Putamen (tissue), 1 donor: ENCODE measurements at regions not wholly inside any gene's neighbourhood (a gene's known extent, or its start where the extent isn't known, plus 50 kb on each side); places are given as distances from the start of the nearest gene placed in this dataset.

Experiments
- DNase-seq: peaks from one replicate; pipeline ENCODE4 v3.0.0-alpha.2; 2016; ENCODE audit warnings: low spot score

GRCh38 chr9:129473523-129474244 is 147.2 kb downstream of the C9orf50 start:
- no peak for DNase-seq

GRCh38 chr9:129472651-129473102 is 148.2 kb downstream of the C9orf50 start:
- no peak for DNase-seq

GRCh38 chr9:129471201-129472019 is 149.5 kb downstream of the C9orf50 start:
- no peak for DNase-seq

DNA sequence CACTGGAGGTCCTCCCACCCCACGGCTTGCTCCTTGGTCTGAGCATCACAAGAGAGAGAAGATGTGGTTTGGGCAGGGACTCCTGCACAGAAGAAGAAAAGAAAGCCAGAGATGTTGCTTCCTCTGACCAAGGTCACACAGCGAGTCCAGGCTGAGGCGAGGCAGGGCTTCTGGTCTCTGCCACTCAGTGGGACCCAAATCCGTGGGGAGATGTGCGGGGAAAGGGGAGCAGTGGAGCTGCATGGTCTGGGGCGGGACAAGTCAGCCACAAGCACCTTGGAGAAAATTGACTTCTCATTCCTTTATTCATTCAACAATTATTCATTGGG is 150.9 kb downstream of the C9orf50 start:
- no peak for DNase-seq

DNA sequence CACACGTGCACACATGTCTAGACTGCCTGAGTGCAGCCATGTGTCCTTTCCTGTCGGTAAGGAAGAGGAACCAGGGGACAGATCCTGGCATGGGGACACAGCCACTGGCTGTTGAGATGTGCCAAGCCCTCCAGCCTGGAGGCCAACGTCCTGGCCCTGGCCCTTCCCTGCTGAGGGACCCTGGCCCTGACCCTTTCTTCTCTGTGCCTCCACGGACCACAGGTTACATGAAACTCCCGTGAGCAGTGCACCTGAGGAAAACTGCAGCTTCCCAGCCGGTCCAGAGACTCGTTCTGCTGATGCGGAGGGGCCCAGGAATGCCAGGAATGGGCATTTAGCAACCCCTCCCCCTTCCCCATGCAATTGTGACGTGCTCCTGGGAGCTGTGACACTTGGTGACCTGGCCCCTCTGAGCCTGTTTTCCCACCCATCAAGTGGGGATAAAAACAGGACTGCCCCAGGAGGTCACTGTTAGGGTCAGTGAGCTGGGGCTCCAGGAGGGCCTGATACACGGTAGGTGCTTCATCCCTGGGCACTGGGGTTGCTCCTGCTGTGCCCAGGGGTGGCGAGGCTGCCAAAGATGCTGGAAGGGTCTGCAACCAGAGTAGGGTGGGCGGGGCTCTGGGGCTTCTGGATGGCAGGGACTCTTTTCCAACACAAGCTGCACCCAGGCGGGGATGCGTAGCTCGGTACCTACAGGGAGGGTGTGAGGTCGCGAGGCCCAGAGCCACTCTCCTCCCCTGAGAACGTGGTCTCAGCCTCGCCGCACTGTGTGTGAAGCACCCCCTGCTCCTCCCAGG is 151.5 kb downstream of the C9orf50 start:
- DNase-seq = no peak

- no peak for DNase-seq
These were observed 152.9 kb downstream of the C9orf50 start for GRCh38 chr9:129467739-129468666.

DNA sequence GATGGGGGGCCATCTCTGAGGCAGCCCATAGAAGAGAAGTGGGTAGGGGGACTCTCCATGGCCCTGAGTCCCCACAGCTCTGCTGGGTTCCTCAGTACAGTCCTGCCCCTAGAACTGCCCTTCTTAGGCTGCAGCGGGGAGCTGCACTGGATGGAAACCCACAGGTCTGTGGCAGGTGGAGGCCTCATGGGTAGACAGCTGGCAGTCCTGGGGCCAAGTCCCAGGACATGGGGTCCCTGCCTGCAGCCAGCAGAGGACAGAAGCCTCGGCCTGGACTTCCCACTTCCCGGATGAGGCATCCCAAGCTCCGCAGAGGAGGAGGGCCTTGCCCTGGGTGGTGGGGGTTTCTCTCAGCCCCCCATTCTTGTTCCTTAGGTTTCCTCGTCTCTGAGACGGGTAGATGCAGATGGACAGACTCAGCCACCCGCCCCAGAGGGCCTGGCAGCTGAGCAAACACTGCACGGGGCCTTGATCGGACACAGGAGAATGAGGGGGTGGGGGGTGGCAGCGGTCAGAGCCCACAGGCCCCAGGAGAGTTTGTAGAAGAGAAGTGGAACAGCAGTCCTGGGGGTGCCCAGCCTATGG is 153.8 kb downstream of the C9orf50 start:
- no peak for DNase-seq

GRCh38 chr9:129465834-129466535 is 154.9 kb downstream of the C9orf50 start:
- DNase-seq = no peak

DNA sequence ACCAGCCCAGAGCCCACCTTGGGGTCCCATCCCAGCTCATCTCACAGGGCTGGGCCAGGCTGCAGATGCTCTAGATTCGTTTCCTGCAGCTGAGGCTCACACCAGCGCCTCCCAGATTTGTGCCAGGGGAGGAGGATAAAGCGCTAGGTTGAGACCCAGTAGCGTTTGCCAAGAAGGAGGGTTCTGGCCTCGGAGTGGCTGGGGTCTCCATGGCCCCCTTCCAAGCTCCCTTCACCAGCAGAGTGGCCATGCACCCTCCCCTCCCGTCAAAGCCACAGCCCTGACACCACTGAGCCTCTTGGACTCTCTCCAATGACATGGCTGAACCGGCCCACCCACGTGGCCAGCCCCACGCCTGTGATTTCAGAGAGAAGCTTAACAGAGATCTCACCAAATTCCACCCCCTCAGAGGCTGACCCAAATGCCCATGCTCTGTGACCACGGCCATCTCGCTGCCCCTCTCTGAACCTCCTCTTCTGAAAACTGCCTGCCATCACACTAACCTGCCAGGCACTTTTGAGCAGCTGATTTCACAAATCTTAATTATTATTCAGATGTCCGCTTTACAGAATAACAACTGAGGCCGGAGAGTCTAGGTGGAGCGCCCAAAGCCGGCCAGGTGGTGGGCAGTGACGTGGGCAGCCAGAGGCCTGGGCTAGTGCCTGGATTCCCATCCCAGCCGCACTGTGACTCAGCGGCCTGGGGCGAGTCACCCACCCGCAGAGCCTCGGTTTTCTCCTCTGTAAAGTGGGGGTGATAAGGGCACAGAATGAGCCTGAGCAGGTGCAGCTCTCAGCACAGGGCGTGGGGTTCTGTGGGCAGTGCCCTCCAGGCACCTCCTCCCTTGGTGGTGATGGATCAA is 155.7 kb downstream of the C9orf50 start:
- no peak for DNase-seq

GRCh38 chr9:129463994-129464393 is 156.9 kb downstream of the C9orf50 start:
- no peak for DNase-seq

- DNase-seq = no peak
These were observed 157.4 kb downstream of the C9orf50 start for GRCh38 chr9:129463477-129463876.

DNA sequence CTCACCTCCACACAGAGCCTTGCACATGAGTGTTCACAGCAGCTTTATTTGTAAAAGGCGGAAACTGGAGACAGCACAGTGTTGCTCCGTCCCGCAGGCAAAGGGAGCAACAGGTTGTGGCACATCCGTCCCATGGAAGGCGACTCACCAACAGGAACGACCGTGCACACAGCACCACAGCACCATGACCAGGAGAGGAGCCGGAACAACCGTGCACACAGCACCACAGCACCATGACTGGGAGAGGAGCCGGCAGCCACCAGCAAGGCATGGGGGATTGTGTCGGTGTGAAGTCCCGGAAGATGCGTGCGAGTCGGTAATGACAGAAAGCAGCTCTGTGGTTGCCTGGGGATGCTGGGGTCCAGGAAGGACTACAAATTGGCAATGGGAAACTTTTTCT is 158.5 kb downstream of the C9orf50 start:
- no peak for DNase-seq

DNA sequence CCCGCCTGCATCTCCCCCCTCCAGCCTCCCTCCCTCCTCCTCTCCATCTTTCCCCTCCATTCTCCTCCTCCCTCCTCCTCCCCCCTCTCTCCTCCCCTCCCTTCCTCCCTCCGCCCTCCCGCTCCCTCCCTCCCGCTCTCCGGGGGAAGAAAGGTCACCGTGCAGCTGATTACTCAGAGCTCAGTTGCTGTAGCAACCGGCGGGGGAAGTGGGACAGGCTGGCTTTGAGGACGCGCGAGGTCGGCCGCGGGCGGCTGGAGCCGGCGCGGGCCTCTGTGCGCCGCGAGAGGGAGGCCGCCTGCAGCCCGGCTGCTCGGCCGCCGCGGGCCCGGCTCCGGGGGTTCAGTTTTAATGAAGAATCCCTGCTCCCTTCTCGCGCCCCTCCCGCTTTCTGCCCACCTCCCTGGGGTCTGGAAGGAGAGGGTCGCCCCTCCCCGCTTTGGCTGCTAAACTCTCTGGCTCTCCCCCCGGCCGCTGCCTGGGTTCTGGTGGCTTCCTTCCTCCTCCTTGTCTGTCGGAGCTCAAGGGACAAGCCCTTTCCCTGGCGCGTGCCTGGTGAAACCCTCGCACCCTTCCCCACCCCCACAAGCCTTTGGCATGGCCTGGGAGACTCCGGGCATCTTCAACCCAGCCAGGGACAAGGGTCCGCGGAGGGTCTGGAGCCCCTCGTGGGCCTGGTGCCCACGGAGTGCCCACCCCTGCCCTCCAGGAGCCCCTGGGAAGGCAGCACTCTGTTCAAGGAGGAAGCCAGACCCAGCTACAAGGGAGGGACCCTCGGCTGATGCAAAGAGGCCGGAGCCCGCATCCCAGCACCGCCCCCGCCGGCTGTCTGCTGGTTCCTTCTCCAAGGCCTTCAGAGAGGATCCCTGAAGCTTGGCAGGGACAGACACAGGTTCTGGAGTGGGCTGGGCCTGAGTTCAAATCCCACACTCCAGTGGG is 160.3 kb downstream of the C9orf50 start:
- DNase-seq = peak; percentile 99

GRCh38 chr9:129459547-129460322 is 161.2 kb downstream of the C9orf50 start:
- DNase-seq = no peak

- peak; percentile 62 for DNase-seq
These were observed 162.0 kb downstream of the C9orf50 start for GRCh38 chr9:129458663-129459546.

DNA sequence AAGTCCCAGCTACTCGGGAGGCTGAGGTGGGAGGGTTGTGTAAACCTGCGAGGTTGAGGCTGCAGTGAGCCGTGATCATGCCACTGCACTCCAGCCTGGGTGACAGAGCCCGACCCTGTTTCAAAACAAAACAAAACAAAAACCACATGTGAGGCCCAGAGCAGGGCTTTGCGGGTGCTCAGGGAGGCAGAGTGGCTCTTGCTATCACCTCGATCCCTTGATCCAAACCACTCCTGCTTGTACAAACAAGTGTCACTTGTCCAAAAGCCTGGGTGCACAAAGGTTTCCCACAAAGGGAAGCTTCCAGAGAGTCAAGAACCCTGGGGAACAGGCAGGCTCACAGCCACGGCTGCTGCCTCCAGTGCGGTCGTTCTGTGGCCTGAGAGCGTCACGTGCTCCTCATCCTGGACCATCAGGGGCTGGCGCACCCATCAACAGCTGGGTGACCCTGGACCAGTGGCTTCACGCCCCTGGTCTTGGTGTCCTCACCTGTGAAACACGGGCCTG is 162.7 kb downstream of the C9orf50 start:
- DNase-seq = peak; percentile 41
